ENCODE measurements at regions not wholly inside any gene's neighbourhood (a gene's known extent, or its start where the extent isn't known, plus 50 kb on each side); places are given as distances from the start of the nearest gene placed in this dataset.

- intact Hi-C loops (cut with DNase I), result no loop called here
- Histone ChIP-seq H3K27me3 (no peaks in the 10 kb centered on the region), H3K4me3 (no peak overlapping the region), H3K9me3 (no peaks in the 10 kb centered on the region), H3K4me1 (peaks cover 8% of the 10 kb centered on the region), H3K36me3 (replicated peaks in 1 of 2; ENCODE audit: insufficient read depth in 1 of 2, low read depth in 2 of 2) (no peaks in the 10 kb centered on the region), H3K27ac (peak overlapping the region in 1 of 4 donors; percentile 12)
- DNase-seq, result peak in 2 of 4 donors; percentile 8 to 27
- WGBS, 2 donors, result 53 to 55% methylated on average over 2 of the region's 2 CpGs
- TF ChIP-seq CTCF (IDR thresholded peaks at IDR 0.05), result no peak
- no peak for TF ChIP-seq POLR2A (IDR thresholded peaks at IDR 0.05)
- ATAC-seq, result peak; percentile 71
These were observed 719.4 kb downstream of the EPM2A start for GRCh38 chr6:145015739-145016558.

GRCh38 chr6:145017051-145017450 is 718.3 kb downstream of the EPM2A start:
- H3K27ac ChIP-seq, result no peak overlapping the region
- no peaks in the 10 kb centered on the region for H3K9me3 ChIP-seq
- intact Hi-C loops (cut with DNase I), result no loop called here
- DNase-seq (no peak), ATAC-seq (no peak)
- H3K27me3 ChIP-seq, result no peaks in the 10 kb centered on the region
- H3K4me1 ChIP-seq, result peaks cover 8% of the 10 kb centered on the region
- TF ChIP-seq POLR2A (IDR thresholded peaks at IDR 0.05) (no peak), CTCF (IDR thresholded peaks at IDR 0.05) (no peak)
- H3K4me3 ChIP-seq, result no peak overlapping the region
- no peaks in the 10 kb centered on the region for H3K36me3 ChIP-seq (replicated peaks in 1 of 2; ENCODE audit: insufficient read depth in 1 of 2, low read depth in 2 of 2)

- H3K27ac ChIP-seq, result no peak overlapping the region
- TF ChIP-seq POLR2A (IDR thresholded peaks at IDR 0.05) (no peak), CTCF (IDR thresholded peaks at IDR 0.05) (no peak)
- 46 to 48% methylated on average over 4 of the region's 4 CpGs for WGBS, 2 donors
- ATAC-seq, result no peak
- no peak for DNase-seq
- no peaks in the 10 kb centered on the region for H3K36me3 ChIP-seq (replicated peaks in 1 of 2; ENCODE audit: insufficient read depth in 1 of 2, low read depth in 2 of 2)
- peaks cover 8% of the 10 kb centered on the region for H3K4me1 ChIP-seq
- no peaks in the 10 kb centered on the region for H3K27me3 ChIP-seq
- intact Hi-C loops (cut with DNase I), result no loop called here
- H3K4me3 ChIP-seq, result no peak overlapping the region
- no peaks in the 10 kb centered on the region for H3K9me3 ChIP-seq
These were observed 717.8 kb downstream of the EPM2A start for GRCh38 chr6:145017516-145017915.

- intact Hi-C loops (cut with DNase I), result no loop called here
- WGBS, 2 donors, result 81 to 88% methylated on average over 3 of the region's 3 CpGs
- H3K27ac ChIP-seq, result no peak overlapping the region
- DNase-seq (no peak), ATAC-seq (no peak)
- no peaks in the 10 kb centered on the region for H3K9me3 ChIP-seq
- TF ChIP-seq POLR2A (IDR thresholded peaks at IDR 0.05), result no peak
- TF ChIP-seq CTCF (IDR thresholded peaks at IDR 0.05), result no peak
- no peak overlapping the region for H3K4me3 ChIP-seq
- no peaks in the 10 kb centered on the region for H3K36me3 ChIP-seq (replicated peaks in 1 of 2; ENCODE audit: insufficient read depth in 1 of 2, low read depth in 2 of 2)
- no peaks in the 10 kb centered on the region for H3K27me3 ChIP-seq
- H3K4me1 ChIP-seq, result peaks cover 8% of the 10 kb centered on the region
These were observed 717.3 kb downstream of the EPM2A start for GRCh38 chr6:145018027-145018426.

GRCh38 chr6:145020114-145020513 is 715.2 kb downstream of the EPM2A start:
- DNase-seq (no peak), ATAC-seq (no peak)
- no peak overlapping the region for H3K27ac ChIP-seq
- peaks cover 8% of the 10 kb centered on the region for H3K4me1 ChIP-seq
- WGBS, 2 donors, result 95 to 98% methylated on average over 2 of the region's 2 CpGs
- no peaks in the 10 kb centered on the region for H3K36me3 ChIP-seq (replicated peaks in 1 of 2; ENCODE audit: insufficient read depth in 1 of 2, low read depth in 2 of 2)
- no peaks in the 10 kb centered on the region for H3K27me3 ChIP-seq
- no peak overlapping the region for H3K4me3 ChIP-seq
- peaks cover 0 to 1% (median 0%) of the 10 kb centered on the region in 3 donors for H3K9me3 ChIP-seq
- intact Hi-C loops (cut with DNase I), result no loop called here
- TF ChIP-seq POLR2A (IDR thresholded peaks at IDR 0.05) (no peak), CTCF (IDR thresholded peaks at IDR 0.05) (no peak)
